ENCODE measurements at regions not wholly inside any gene's neighbourhood (a gene's known extent, or its start where the extent isn't known, plus 50 kb on each side); places are given as distances from the start of the nearest gene placed in this dataset.

- no peak for TF ChIP-seq ATF3 (IDR thresholded peaks at IDR 0.05; ENCODE audit: insufficient read depth, low read depth, low read length)
- TF ChIP-seq YY1 (IDR thresholded peaks at IDR 0.05; ENCODE audit: low read depth, low read length), result no peak
- no peak for TF ChIP-seq KDM4A (IDR thresholded peaks at IDR 0.05; ENCODE audit: low read depth, low read length, severe bottlenecking)
- TF ChIP-seq GABPA (IDR thresholded peaks at IDR 0.05; ENCODE audit: borderline replicate concordance, insufficient read depth, low read length), result no peak
- no peak for TF ChIP-seq POU5F1 (IDR thresholded peaks at IDR 0.05; ENCODE audit: low read depth, low read length)
- no peak for TF ChIP-seq RXRA (IDR thresholded peaks at IDR 0.05; ENCODE audit: insufficient read depth, low read depth, low read length)
Measured at GRCh38 chr4:13793020-13793710, 165.6 kb upstream of the BOD1L1 start (continued).

Measured in H1 (cell line).